Mesenchymal stem cell (in vitro differentiated cells and primary cell): ENCODE measurements at regions not wholly inside any gene's neighbourhood (a gene's known extent, or its start where the extent isn't known, plus 50 kb on each side); places are given as distances from the start of the nearest gene placed in this dataset.

ENCODE experiments used
- DNase-seq: peaks from one replicate; pipeline ENCODE4 v3.0.0-alpha.2; 2013
- H2AFZ ChIP-seq: one replicate; pipeline ENCODE4 v1.6.1; 2013; ENCODE audit warnings: low read depth, mild to moderate bottlenecking, control low read depth, inconsistent platforms, low read length, moderate library complexity
- H2AK5ac ChIP-seq: 2 replicates; pipeline ENCODE4 v1.6.1; 2013; ENCODE audit warnings: low read length, moderate library complexity, mild to moderate bottlenecking, inconsistent platforms; ENCODE audit not compliant: severe bottlenecking
- H2BK120ac ChIP-seq: one replicate; pipeline ENCODE4 v1.6.1; 2013; ENCODE audit warnings: low read depth, mild to moderate bottlenecking, inconsistent platforms, low read length, moderate library complexity
- H2BK12ac ChIP-seq, 2 experiments: one replicate each; pipeline ENCODE4 v1.6.1; 2013; ENCODE audit warnings: inconsistent platforms in 2 of 2, low read length in 2 of 2, mild to moderate bottlenecking in 2 of 2, moderate library complexity in 2 of 2, control low read depth in 1 of 2
- H2BK15ac ChIP-seq: one replicate; pipeline ENCODE4 v1.6.1; 2013; ENCODE audit warnings: mild to moderate bottlenecking, low read depth, inconsistent platforms; ENCODE audit not compliant: poor library complexity, severe bottlenecking
- H2BK5ac ChIP-seq: 2 replicates; pipeline ENCODE4 v1.6.1; 2013; ENCODE audit warnings: low read depth, mild to moderate bottlenecking, low read length, control low read depth, inconsistent platforms; ENCODE audit not compliant: poor library complexity, severe bottlenecking
- H3K14ac ChIP-seq, 2 experiments: one replicate each; pipeline ENCODE4 v1.6.1; 2013; ENCODE audit warnings: inconsistent platforms in 2 of 2, low read length in 2 of 2, control low read depth in 1 of 2, mild to moderate bottlenecking in 1 of 2, moderate library complexity in 1 of 2
- H3K18ac ChIP-seq, 2 experiments: one replicate each; pipeline ENCODE4 v1.6.1; 2013; ENCODE audit warnings: inconsistent platforms in 2 of 2, low read length in 2 of 2, control low read depth in 1 of 2, low read depth in 1 of 2, mild to moderate bottlenecking in 1 of 2
- H3K23ac ChIP-seq, 2 experiments: one replicate each; pipeline ENCODE4 v1.6.1; 2013; ENCODE audit warnings: inconsistent platforms in 2 of 2, low read length in 2 of 2, mild to moderate bottlenecking in 2 of 2, moderate library complexity in 2 of 2, control low read depth in 1 of 2
- H3K27ac ChIP-seq: 2 replicates; pipeline ENCODE4 v1.5.1; 2013; ENCODE audit warnings: mild to moderate bottlenecking, moderate library complexity, low read length, control low read depth, inconsistent platforms; ENCODE audit not compliant: poor library complexity, severe bottlenecking
- H3K27me3 ChIP-seq, 2 experiments: 2 replicates each; pipeline versions ENCODE4 v1.6.1 to v1.7.0; 2013; ENCODE audit warnings: low read length in 2 of 2, mild to moderate bottlenecking in 2 of 2, moderate library complexity in 2 of 2, control low read depth in 1 of 2, inconsistent platforms in 1 of 2; ENCODE audit not compliant: control insufficient read depth in 1 of 2, insufficient read depth in 1 of 2
- H3K36me3 ChIP-seq, 2 experiments: 2 replicates each; pipeline versions ENCODE4 v1.6.1 to v1.7.0; 2013; ENCODE audit warnings: low read length in 2 of 2, control low read depth in 1 of 2, inconsistent platforms in 1 of 2, low read depth in 1 of 2, mild to moderate bottlenecking in 1 of 2; ENCODE audit not compliant: insufficient read depth in 2 of 2, control insufficient read depth in 1 of 2
- H3K4ac ChIP-seq, 2 experiments: one replicate each; pipeline ENCODE4 v1.6.1; 2013; ENCODE audit warnings: inconsistent platforms in 2 of 2, low read length in 2 of 2, mild to moderate bottlenecking in 2 of 2, moderate library complexity in 2 of 2, control low read depth in 1 of 2, low read depth in 1 of 2
- H3K4me1 ChIP-seq: 2 replicates; pipeline ENCODE4 v1.6.1; 2013; ENCODE audit warnings: low read depth, low read length, control low read depth; ENCODE audit not compliant: control insufficient read depth, insufficient read depth
- H3K4me2 ChIP-seq: 2 replicates; pipeline ENCODE4 v1.6.1; 2013; ENCODE audit warnings: low read length, mild to moderate bottlenecking, inconsistent platforms; ENCODE audit not compliant: poor library complexity, severe bottlenecking
- H3K4me3 ChIP-seq, 2 experiments: 2 replicates each; pipeline versions ENCODE4 v1.5.1 to v1.7.0; 2013; ENCODE audit warnings: low read length in 2 of 2, mild to moderate bottlenecking in 2 of 2, control low read depth in 1 of 2, low read depth in 1 of 2; ENCODE audit not compliant: insufficient read depth in 1 of 2
- H3K79me1 ChIP-seq: replicated peaks from 2 replicates; pipeline ENCODE4 v1.6.1; 2013; ENCODE audit warnings: mild to moderate bottlenecking, control low read depth, low read length, inconsistent platforms; ENCODE audit not compliant: poor library complexity, severe bottlenecking
- H3K9ac ChIP-seq: 2 replicates; pipeline ENCODE4 v1.7.0; 2013; ENCODE audit warnings: mild to moderate bottlenecking, low read length, moderate library complexity
- H3K9me3 ChIP-seq: 2 replicates; pipeline ENCODE4 v1.7.0; 2013; ENCODE audit warnings: mild to moderate bottlenecking, low read length; ENCODE audit not compliant: control insufficient read depth
- H4K8ac ChIP-seq: one replicate; pipeline ENCODE4 v1.6.1; 2013; ENCODE audit warnings: inconsistent platforms, mild to moderate bottlenecking, low read length, moderate library complexity
- H4K91ac ChIP-seq: one replicate; pipeline ENCODE4 v1.6.1; 2013; ENCODE audit warnings: mild to moderate bottlenecking, low read length, inconsistent platforms
- WGBS: methylation state at CpG from one replicate; pipeline ENCODE4 v1.1.7; 2013; ENCODE audit warnings: mixed read lengths; 5-methylcytosine and 5-hydroxymethylcytosine counted together

DNA sequence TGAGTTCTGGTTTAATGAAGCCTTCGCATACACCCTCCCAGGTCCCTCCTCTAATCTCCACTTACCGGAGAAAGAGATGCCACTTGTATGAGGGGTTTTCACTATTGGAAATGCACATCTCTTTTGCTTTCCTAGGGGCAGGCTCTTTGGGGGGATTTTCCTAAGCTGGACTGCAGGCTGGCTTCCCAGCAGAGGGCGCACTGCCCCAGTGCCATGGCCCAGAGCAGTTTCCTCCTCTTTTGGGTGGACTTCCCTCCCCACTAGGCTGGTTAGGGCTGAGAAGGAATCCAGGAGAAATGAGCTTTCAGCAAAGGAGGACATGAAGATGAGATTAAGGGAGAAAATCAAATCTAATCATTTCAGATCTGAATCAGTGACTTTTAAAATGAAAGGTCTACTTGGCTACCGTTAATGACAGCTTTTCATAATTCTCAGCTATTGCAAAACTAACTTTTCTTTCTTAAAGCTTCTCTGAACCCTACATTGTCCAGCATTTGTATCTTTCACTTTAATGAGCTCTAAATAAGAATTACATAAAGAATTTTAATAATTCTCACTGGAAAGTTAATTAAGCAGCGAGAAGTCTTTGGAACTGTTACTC is 784.1 kb upstream of the FANCL start:
- no peak overlapping the region for H3K18ac ChIP-seq
- no peaks in the 10 kb centered on the region for H3K27me3 ChIP-seq
- H3K36me3 ChIP-seq: no peaks in the 10 kb centered on the region
- H3K4me1 ChIP-seq: no peaks in the 10 kb centered on the region
- H4K91ac ChIP-seq: no peak overlapping the region
- H4K8ac ChIP-seq: no peak overlapping the region
- no peak overlapping the region for H2AK5ac ChIP-seq
- H2BK120ac ChIP-seq: no peak overlapping the region
- DNase-seq: peak; percentile 22
- WGBS: 55% methylated on average over 2 of the region's 5 CpGs
- no peak overlapping the region for H3K9ac ChIP-seq
- no peak overlapping the region for H2BK12ac ChIP-seq
- no peaks in the 10 kb centered on the region for H3K9me3 ChIP-seq
- H3K14ac ChIP-seq: no peak overlapping the region
- no peak overlapping the region for H2BK5ac ChIP-seq
- H3K4ac ChIP-seq: no peak overlapping the region
- H3K23ac ChIP-seq: no peak overlapping the region
- H3K4me3 ChIP-seq: no peak overlapping the region
- H3K4me2 ChIP-seq: no peak overlapping the region
- no peak overlapping the region for H2AFZ ChIP-seq
- H3K27ac ChIP-seq: no peak overlapping the region
- H3K79me1 ChIP-seq: no peaks in the 10 kb centered on the region
- no peak overlapping the region for H2BK15ac ChIP-seq

DNA sequence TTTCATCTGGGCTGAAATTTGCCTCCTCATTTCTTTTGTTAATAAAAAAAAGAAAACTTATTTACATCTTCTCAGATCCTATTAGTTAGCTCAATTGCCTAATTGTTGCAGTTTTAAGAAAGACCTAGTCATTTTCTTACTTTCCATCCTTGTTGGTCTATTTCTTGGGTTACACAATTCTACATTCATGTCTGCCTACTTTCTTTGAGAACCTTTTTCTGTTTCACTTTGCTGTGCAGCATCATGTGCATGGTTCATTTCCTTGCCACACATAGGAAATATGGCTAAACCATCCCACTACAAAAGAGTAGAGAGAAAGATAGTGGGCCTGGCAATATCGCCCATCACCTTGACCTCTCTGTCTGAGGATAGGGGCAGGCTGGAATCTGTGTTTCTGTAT is 780.7 kb upstream of the FANCL start:
- Histone ChIP-seq H4K91ac (no peak overlapping the region), H2AFZ (no peak overlapping the region), H2AK5ac (no peak overlapping the region), H4K8ac (no peak overlapping the region), H2BK12ac (no peak overlapping the region), H3K27me3 (no peaks in the 10 kb centered on the region), H3K4me2 (no peak overlapping the region), H3K9ac (no peak overlapping the region), H3K4ac (no peak overlapping the region), H3K9me3 (no peaks in the 10 kb centered on the region), H3K4me3 (no peak overlapping the region), H2BK5ac (no peak overlapping the region), H3K27ac (no peak overlapping the region), H3K36me3 (no peaks in the 10 kb centered on the region), H2BK15ac (no peak overlapping the region), H2BK120ac (no peak overlapping the region), H3K4me1 (no peaks in the 10 kb centered on the region), H3K79me1 (no peaks in the 10 kb centered on the region), H3K18ac (no peak overlapping the region), H3K14ac (no peak overlapping the region), H3K23ac (no peak overlapping the region)
- 100% methylated on average over 1 of the region's 1 CpG for WGBS
- no peak for DNase-seq

DNA sequence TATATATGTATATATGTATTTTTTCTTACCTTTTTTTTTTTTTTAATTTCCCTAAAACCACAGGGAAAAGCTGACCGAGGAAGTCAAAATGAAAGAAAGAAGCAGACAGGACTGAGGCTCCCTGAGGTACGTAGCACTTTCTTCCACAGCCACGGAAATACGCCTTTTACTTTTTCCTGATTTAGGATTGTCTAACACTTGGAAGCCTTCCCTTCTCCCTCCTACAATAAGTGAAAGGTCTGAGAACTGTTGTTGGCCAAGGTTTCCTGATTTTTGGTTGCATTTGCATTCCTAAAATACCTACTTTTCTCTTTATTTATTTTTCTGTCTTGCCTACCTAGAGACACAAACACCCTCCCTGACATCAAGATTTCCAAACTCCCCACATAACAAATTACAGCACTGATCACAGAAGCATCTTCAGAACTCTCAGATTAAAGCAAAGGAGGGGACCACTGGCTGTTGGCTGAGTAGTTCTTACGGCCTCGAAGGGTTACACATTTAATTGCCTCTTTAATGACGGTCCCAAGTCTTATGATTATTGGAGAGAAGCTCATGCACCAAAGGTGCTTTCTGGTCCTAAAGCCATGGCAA is 778.5 kb upstream of the FANCL start:
- Histone ChIP-seq H3K23ac (no peak overlapping the region), H2BK15ac (no peak overlapping the region)

DNA sequence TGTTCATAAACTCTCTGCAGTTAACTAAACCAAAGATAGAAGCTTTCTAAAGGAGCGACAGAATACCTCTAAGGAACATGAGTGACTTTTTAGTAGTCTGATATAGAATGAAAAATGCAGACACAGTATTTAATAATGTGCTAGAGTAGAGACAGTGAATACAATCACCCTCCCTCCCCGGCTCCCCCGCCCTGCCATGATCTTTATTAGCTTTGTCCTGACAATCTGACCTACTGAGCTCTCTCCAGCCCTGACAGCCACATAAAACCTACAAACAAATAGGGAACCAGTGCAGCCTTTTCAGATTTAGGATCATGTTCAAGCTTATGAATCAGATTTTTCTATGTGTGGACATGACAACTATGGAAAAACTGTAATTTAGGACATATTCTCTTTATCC is 777.6 kb upstream of the FANCL start:
- DNase-seq: no peak
- Histone ChIP-seq H3K27me3 (no peaks in the 10 kb centered on the region), H2BK15ac (no peak overlapping the region), H3K23ac (no peak overlapping the region), H3K79me1 (no peaks in the 10 kb centered on the region), H2AK5ac (no peak overlapping the region), H3K18ac (no peak overlapping the region), H2BK120ac (no peak overlapping the region), H3K9ac (no peak overlapping the region), H3K4me1 (no peaks in the 10 kb centered on the region), H2AFZ (no peak overlapping the region), H3K4ac (no peak overlapping the region), H3K4me3 (no peak overlapping the region), H3K4me2 (no peak overlapping the region), H4K8ac (no peak overlapping the region), H3K36me3 (no peaks in the 10 kb centered on the region), H3K14ac (no peak overlapping the region), H4K91ac (no peak overlapping the region), H3K27ac (no peak overlapping the region), H2BK12ac (no peak overlapping the region), H3K9me3 (no peaks in the 10 kb centered on the region), H2BK5ac (no peak overlapping the region)
- no CpG with 5 or more reads among the region's 3 CpGs for WGBS

More for the DNA sequence above, 778.5 kb upstream of the FANCL start:
- Histone ChIP-seq H2AK5ac (no peak overlapping the region), H3K9me3 (no peaks in the 10 kb centered on the region), H4K8ac (no peak overlapping the region), H2BK12ac (no peak overlapping the region), H3K27me3 (no peaks in the 10 kb centered on the region), H3K4me3 (peak overlapping the region in 1 of 2 experiments; percentile 1), H2BK120ac (no peak overlapping the region), H3K4ac (no peak overlapping the region), H3K27ac (no peak overlapping the region), H3K14ac (no peak overlapping the region), H2AFZ (no peak overlapping the region), H3K4me2 (no peak overlapping the region), H3K79me1 (no peaks in the 10 kb centered on the region), H2BK5ac (no peak overlapping the region), H3K18ac (no peak overlapping the region), H3K36me3 (no peaks in the 10 kb centered on the region), H4K91ac (no peak overlapping the region), H3K9ac (peak overlapping the region; percentile 18), H3K4me1 (no peaks in the 10 kb centered on the region)
- no peak for DNase-seq
- WGBS: 85% methylated on average over 4 of the region's 7 CpGs
